Kidney (tissue), 13 donors: ENCODE measurements at regions not wholly inside any gene's neighbourhood (a gene's known extent, or its start where the extent isn't known, plus 50 kb on each side); places are given as distances from the start of the nearest gene placed in this dataset.

Experiments
- DNase-seq, 5 donors: peaks; one replicate each; pipeline ENCODE4 v3.0.0-alpha.2; 2013 to 2020
- FAIRE-seq: peaks from 2 replicates; lab custom pipeline; 2012; peaks lifted over from hg19 to GRCh38; lab: Jason Lieb, UNC
- H3K27ac ChIP-seq, 2 donors: one replicate each; pipeline ENCODE4 v1.7.0; 2013; ENCODE audit warnings: low read depth in 2 of 2, low read length in 2 of 2, inconsistent platforms in 1 of 2
- H3K27me3 ChIP-seq: one replicate; pipeline ENCODE4 v1.7.1; 2013; ENCODE audit warnings: low read length, inconsistent platforms; ENCODE audit not compliant: control insufficient read depth, insufficient read depth
- H3K36me3 ChIP-seq, 3 donors: one replicate each; pipeline versions ENCODE4 v1.7.0 to v1.7.1; 2013; ENCODE audit warnings: low read length in 3 of 3, control low read depth in 1 of 3, inconsistent platforms in 1 of 3; ENCODE audit not compliant: insufficient read depth in 3 of 3, control insufficient read depth in 2 of 3
- H3K4me1 ChIP-seq, 3 donors: one replicate each; pipeline versions ENCODE4 v1.7.0 to v1.7.1; 2013; ENCODE audit warnings: low read length in 3 of 3, inconsistent platforms in 1 of 3, low read depth in 1 of 3; ENCODE audit not compliant: control insufficient read depth in 2 of 3, insufficient read depth in 2 of 3
- H3K4me3 ChIP-seq, 3 donors: one replicate each; pipeline versions ENCODE4 v1.7.0 to v1.8.1; 2013; ENCODE audit warnings: low read length in 3 of 3, control low read depth in 1 of 3, inconsistent platforms in 1 of 3
- H3K9ac ChIP-seq, 3 donors: one replicate each; pipeline versions ENCODE4 v1.7.0 to v1.7.1; 2013; ENCODE audit warnings: low read length in 3 of 3, control low read depth in 1 of 3, inconsistent platforms in 1 of 3
- H3K9me3 ChIP-seq, 3 donors: one replicate each; pipeline versions ENCODE4 v1.7.0 to v1.7.1; 2013; ENCODE audit warnings: low read length in 3 of 3, control low read depth in 1 of 3, inconsistent platforms in 1 of 3; ENCODE audit not compliant: control insufficient read depth in 2 of 3, insufficient read depth in 1 of 3
- intact Hi-C: fragments of 100-400 bp; cut with DNase I; formaldehyde crosslinking; loops from one replicate; pipeline ENCODE4 v1.11.1; 2022
- TF ChIP-seq, protein P1 (sequence below): IDR thresholded peaks from 3 replicates; pipeline ENCODE4 v1.5.1; 2012; ENCODE audit warnings: mild to moderate bottlenecking, moderate library complexity, borderline replicate concordance; ENCODE audit not compliant: insufficient read depth; ENCODE audit errors: extremely low read depth
- donor health status: control.
- donor health status: control.
- donor health status: control.
- donor health status: control.
- donor health status: control.
- donor health status: DM: yes; HTN: yes; CAD: no.
- donor health status: Normal renal cell carcinoma (clear cell type).

DNA sequence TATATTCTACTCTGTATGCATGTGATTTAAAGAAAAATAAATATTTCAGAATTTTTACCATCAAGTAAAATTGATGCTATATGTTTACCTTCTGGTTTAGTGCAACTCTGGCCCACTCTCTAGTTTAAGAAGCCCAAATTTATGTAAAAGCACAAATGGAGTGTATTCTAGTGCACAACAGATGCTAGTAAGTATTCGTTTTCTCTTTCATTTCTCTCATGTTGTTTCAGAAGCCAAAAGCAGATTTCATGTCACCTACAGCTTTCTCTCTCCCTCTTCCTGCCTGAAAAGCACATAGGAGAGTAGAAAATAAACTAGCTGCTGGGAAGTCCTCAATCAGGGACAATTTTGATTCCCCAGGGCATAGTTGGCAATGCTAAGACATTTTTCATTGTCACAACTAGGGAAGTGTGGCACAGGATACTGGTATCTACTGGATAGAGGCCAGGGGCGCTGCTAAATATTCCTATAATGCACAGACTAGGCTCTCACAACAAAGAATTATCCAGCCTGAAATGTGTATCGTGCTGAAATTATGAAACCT lies 147.4 kb upstream of the ARHGEF26 start:
- Histone ChIP-seq H3K4me3 (no peak overlapping the region), H3K27ac (no peak overlapping the region), H3K27me3 (no peaks in the 10 kb centered on the region), H3K36me3 (no peaks in the 10 kb centered on the region), H3K9me3 (no peaks in the 10 kb centered on the region), H3K9ac (no peak overlapping the region), H3K4me1 (no peaks in the 10 kb centered on the region)
- intact Hi-C loops: no loop called here
- FAIRE-seq (no peak), DNase-seq (no peak)
- TF ChIP-seq, protein P1, sequence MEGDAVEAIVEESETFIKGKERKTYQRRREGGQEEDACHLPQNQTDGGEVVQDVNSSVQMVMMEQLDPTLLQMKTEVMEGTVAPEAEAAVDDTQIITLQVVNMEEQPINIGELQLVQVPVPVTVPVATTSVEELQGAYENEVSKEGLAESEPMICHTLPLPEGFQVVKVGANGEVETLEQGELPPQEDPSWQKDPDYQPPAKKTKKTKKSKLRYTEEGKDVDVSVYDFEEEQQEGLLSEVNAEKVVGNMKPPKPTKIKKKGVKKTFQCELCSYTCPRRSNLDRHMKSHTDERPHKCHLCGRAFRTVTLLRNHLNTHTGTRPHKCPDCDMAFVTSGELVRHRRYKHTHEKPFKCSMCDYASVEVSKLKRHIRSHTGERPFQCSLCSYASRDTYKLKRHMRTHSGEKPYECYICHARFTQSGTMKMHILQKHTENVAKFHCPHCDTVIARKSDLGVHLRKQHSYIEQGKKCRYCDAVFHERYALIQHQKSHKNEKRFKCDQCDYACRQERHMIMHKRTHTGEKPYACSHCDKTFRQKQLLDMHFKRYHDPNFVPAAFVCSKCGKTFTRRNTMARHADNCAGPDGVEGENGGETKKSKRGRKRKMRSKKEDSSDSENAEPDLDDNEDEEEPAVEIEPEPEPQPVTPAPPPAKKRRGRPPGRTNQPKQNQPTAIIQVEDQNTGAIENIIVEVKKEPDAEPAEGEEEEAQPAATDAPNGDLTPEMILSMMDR: no peak

GRCh38 chr3:153974614-153975013 lies 146.6 kb upstream of the ARHGEF26 start:
- TF ChIP-seq, protein P1: no peak

GRCh38 chr3:153976891-153977554 lies 144.2 kb upstream of the ARHGEF26 start:
- no peak overlapping the region for H3K27ac ChIP-seq
- TF ChIP-seq, protein P1: no peak
- H3K27me3 ChIP-seq: no peaks in the 10 kb centered on the region
- H3K4me1 ChIP-seq: no peaks in the 10 kb centered on the region
- no peaks in the 10 kb centered on the region for H3K36me3 ChIP-seq
- intact Hi-C loops: no loop called here
- FAIRE-seq (no peak), DNase-seq (no peak)
- H3K9me3 ChIP-seq: no peaks in the 10 kb centered on the region
- no peak overlapping the region for H3K4me3 ChIP-seq
- H3K9ac ChIP-seq: no peak overlapping the region

More at GRCh38 chr3:153974614-153975013, 146.6 kb upstream of the ARHGEF26 start:
- FAIRE-seq (no peak), DNase-seq (no peak)
- Histone ChIP-seq H3K27ac (no peak overlapping the region), H3K4me1 (no peaks in the 10 kb centered on the region), H3K9me3 (no peaks in the 10 kb centered on the region), H3K36me3 (no peaks in the 10 kb centered on the region), H3K9ac (no peak overlapping the region), H3K4me3 (no peak overlapping the region), H3K27me3 (no peaks in the 10 kb centered on the region)
- intact Hi-C loops: no loop called here
